Mesothelial cell of epicardium (in vitro differentiated cells): ENCODE measurements at regions not wholly inside any gene's neighbourhood (a gene's known extent, or its start where the extent isn't known, plus 50 kb on each side); places are given as distances from the start of the nearest gene placed in this dataset.

Source experiments
- DNase-seq, 2 experiments: peaks; one replicate each; pipeline ENCODE4 v3.0.0; 2021; ENCODE audit warnings: low spot score in 2 of 2; ENCODE audit not compliant: unreplicated experiment in 2 of 2
- H3K27ac Mint-ChIP-seq: 2 replicates; pipeline ENCODE4 v1.8.0; 2021; ENCODE audit warnings: mixed read lengths
- H3K27me3 Mint-ChIP-seq: 2 replicates; pipeline ENCODE4 v1.8.0; 2021; ENCODE audit warnings: low read depth, mixed read lengths
- H3K36me3 Mint-ChIP-seq: 2 replicates; pipeline ENCODE4 v1.8.0; 2021; ENCODE audit warnings: mixed read lengths
- H3K4me1 Mint-ChIP-seq: 2 replicates; pipeline ENCODE4 v1.8.0; 2021; ENCODE audit warnings: mixed read lengths
- H3K4me3 Mint-ChIP-seq: 2 replicates; pipeline ENCODE4 v1.8.0; 2021; ENCODE audit warnings: mild to moderate bottlenecking, moderate library complexity, mixed read lengths
- H3K9me3 Mint-ChIP-seq: 2 replicates; pipeline ENCODE4 v1.8.0; 2021; ENCODE audit warnings: mixed read lengths
- CTCF ChIP-seq: fragments of 200-600 bp; sonication (generic); IDR thresholded peaks from one replicate; pipeline ENCODE4 v1.5.0; 2021; ENCODE audit warnings: antibody characterized with exemption; ENCODE audit not compliant: unreplicated experiment

DNA sequence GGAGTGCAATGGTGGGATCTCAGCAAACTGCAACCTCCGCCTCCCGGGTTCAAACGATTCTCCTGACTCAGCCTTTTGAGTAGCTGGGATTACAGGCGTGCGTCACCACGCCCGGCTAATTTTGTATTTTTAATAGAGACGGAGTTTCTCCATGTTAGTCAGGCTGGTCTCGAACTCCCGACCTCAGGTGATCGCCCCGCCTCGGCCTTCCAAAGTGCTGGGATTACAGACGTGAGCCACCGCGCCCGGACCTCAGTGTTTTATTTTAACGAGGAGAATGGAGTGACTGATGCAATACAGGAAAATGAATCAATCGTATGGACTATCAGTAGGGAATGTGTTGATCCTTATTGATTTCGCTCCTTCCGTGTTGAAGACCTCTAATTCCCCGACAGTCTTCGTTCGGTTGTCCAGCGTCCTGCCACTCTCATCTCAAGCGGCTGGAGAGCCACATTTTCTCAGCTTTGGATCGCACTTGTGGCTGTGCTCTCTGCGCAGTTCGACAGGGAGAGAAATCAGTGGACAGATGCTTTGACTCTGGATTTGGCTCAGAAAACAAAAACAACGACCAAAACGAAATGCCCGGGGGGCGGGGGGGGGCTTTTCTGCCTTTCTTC lies 166.2 kb downstream of the TRIM27 start:
- no peaks in the 10 kb centered on the region for H3K9me3 Mint-ChIP-seq
- H3K4me3 Mint-ChIP-seq: peak overlapping the region; percentile 35
- peaks cover 90% of the 10 kb centered on the region for H3K27me3 Mint-ChIP-seq
- no peak for DNase-seq
- H3K27ac Mint-ChIP-seq: no peak overlapping the region
- H3K4me1 Mint-ChIP-seq: peaks cover 4% of the 10 kb centered on the region
- TF ChIP-seq CTCF: no peak
- no peaks in the 10 kb centered on the region for H3K36me3 Mint-ChIP-seq

- no peaks in the 10 kb centered on the region for H3K36me3 Mint-ChIP-seq
- TF ChIP-seq CTCF: no peak
- peaks cover 90% of the 10 kb centered on the region for H3K27me3 Mint-ChIP-seq
- peaks cover 4% of the 10 kb centered on the region for H3K4me1 Mint-ChIP-seq
- no peak for DNase-seq
- peak overlapping the region; percentile 24 for H3K4me3 Mint-ChIP-seq
- no peaks in the 10 kb centered on the region for H3K9me3 Mint-ChIP-seq
- no peak overlapping the region for H3K27ac Mint-ChIP-seq
Observed at GRCh38 chr6:28758046-28758817, 165.6 kb downstream of the TRIM27 start.

GRCh38 chr6:28758818-28759235 lies 165.0 kb downstream of the TRIM27 start:
- H3K27me3 Mint-ChIP-seq: peaks cover 90% of the 10 kb centered on the region
- no peak for TF ChIP-seq CTCF
- H3K4me3 Mint-ChIP-seq: no peak overlapping the region
- H3K4me1 Mint-ChIP-seq: peaks cover 4% of the 10 kb centered on the region
- H3K27ac Mint-ChIP-seq: no peak overlapping the region
- no peaks in the 10 kb centered on the region for H3K9me3 Mint-ChIP-seq
- H3K36me3 Mint-ChIP-seq: no peaks in the 10 kb centered on the region
- DNase-seq: no peak

DNA sequence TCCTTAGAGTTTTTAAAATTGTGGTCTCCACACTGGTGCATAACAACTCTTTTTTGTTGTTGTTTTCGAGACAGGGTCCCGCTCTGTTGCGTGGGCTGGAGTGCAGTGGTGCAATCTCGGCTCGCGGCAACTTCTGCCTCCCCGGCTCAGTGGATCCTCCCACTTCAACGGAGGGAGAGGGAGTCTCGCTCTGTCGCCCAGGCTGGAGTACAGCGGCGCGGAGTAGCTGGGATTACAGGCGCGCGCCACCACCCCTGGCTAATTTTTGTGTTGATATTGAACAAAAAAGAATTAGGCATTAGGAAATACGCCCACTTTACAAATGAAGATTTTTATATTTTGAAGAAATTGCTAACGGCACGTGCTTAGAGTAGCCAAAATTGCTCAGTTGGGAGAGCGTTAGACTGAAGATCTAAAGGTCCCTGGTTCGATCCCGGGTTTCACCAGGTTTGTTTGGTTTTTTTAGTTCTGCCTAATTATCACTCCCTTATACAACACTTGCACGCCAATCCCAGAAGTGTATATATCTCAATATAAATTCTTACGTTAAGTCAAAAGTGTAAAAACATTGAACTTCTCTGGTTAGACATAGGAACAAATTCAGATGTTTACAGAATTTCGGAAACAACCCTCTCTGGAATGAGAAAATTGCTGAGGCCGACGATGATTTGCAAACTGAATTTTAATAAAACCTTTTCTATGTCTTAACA lies 159.6 kb downstream of the TRIM27 start:
- H3K4me3 Mint-ChIP-seq: no peak overlapping the region
- no peak for DNase-seq
- H3K4me1 Mint-ChIP-seq: peaks cover 2% of the 10 kb centered on the region
- no peak for TF ChIP-seq CTCF
- no peaks in the 10 kb centered on the region for H3K9me3 Mint-ChIP-seq
- H3K36me3 Mint-ChIP-seq: no peaks in the 10 kb centered on the region
- no peak overlapping the region for H3K27ac Mint-ChIP-seq
- peaks cover 90% of the 10 kb centered on the region for H3K27me3 Mint-ChIP-seq

DNA sequence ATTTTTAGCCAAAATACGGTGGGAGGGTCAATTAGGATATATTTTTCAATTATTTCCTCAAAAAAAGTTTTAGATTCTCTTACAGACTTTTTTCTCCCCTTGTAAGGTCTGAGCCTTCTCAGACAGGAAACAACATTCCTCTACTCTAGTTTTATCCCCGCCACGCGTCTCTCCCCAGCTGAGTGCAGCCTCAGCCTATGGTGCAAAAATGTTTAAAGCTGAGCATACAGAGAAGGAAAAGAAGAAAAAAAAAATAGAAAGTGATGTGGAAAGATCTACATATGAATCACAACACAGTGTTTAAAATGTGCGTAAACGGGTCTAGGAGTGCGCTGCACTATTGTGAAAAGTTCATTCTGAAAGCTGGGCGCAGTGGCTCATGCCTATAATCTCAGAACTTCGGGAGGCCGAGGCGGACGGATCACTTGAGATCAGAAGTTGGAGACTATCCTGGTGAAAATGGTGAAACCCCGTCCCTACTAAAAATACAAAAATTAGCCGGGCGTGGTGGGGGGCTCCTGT lies 159.0 kb downstream of the TRIM27 start:
- TF ChIP-seq CTCF: no peak
- Mint-ChIP-seq H3K4me3 (peak overlapping the region; percentile 9), H3K4me1 (peaks cover 2% of the 10 kb centered on the region)

More for the DNA sequence above, 159.0 kb downstream of the TRIM27 start:
- H3K36me3 Mint-ChIP-seq: no peaks in the 10 kb centered on the region
- DNase-seq: no peak
- peaks cover 91% of the 10 kb centered on the region for H3K27me3 Mint-ChIP-seq
- H3K27ac Mint-ChIP-seq: no peak overlapping the region
- no peaks in the 10 kb centered on the region for H3K9me3 Mint-ChIP-seq
